ENCODE measurements at regions not wholly inside any gene's neighbourhood (a gene's known extent, or its start where the extent isn't known, plus 50 kb on each side); places are given as distances from the start of the nearest gene placed in this dataset.

DNA sequence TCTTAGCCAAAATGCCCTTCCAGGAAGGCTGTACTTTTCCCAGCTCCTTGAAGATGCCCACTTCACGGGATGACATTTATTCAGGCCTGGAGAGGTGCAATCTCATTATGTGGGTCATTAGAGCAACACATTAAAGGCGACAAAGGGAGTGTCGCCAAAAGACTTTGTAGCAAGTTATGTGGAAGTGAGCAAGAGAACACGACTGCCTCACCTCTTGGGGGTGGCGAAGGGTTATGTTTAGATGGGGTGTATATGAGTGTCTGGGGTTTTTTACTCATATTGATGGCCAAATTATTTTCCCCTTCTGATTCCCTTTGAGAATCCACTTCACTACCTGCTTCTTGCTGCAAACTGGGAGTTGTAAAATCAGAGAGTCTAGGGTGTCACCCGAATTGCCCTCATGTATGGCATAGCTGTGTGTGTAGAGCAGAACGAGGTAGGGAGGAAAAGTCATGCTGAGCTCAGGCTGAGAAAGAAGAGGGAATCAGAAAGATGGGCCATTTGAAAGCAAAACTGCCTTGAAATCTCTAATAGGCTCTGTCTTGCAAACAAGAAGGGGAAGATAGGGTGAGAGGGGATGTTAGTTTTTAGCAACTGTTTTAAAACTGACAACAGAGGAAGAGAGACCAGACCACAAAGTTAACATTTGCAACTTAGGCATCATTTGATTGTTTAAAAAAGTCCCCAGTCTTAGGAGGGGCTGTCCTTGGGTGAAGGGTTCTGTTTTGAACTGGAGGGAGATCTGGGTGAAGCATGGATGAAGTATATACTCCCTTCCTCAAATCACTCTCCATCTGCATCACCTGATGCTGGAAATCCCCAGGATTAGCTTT, 97.1 kb upstream of the IL12B start:
- TF ChIP-seq, protein P1, sequence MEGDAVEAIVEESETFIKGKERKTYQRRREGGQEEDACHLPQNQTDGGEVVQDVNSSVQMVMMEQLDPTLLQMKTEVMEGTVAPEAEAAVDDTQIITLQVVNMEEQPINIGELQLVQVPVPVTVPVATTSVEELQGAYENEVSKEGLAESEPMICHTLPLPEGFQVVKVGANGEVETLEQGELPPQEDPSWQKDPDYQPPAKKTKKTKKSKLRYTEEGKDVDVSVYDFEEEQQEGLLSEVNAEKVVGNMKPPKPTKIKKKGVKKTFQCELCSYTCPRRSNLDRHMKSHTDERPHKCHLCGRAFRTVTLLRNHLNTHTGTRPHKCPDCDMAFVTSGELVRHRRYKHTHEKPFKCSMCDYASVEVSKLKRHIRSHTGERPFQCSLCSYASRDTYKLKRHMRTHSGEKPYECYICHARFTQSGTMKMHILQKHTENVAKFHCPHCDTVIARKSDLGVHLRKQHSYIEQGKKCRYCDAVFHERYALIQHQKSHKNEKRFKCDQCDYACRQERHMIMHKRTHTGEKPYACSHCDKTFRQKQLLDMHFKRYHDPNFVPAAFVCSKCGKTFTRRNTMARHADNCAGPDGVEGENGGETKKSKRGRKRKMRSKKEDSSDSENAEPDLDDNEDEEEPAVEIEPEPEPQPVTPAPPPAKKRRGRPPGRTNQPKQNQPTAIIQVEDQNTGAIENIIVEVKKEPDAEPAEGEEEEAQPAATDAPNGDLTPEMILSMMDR (IDR thresholded peaks at IDR 0.05) = no peak
- TF ChIP-seq POLR2A (IDR thresholded peaks at IDR 0.05) = no peak
